Thyroid gland (tissue), 4 donors: ENCODE measurements at regions not wholly inside any gene's neighbourhood (a gene's known extent, or its start where the extent isn't known, plus 50 kb on each side); places are given as distances from the start of the nearest gene placed in this dataset.

Experiments
- CTCF ChIP-seq, 6 experiments: fragments of 200-600 bp in 3 of 6; fragments of 450-650 bp in 3 of 6; sonication (generic) in 3 of 6; IDR thresholded peaks; one replicate each; pipeline ENCODE4 v1.5.1; 2016 to 2019; ENCODE audit warnings: antibody characterized with exemption in 6 of 6, mild to moderate bottlenecking in 2 of 6, inconsistent platforms in 1 of 6, moderate library complexity in 1 of 6
- POLR2A ChIP-seq, 2 donors: fragments of 450-650 bp; IDR thresholded peaks; one replicate each; pipeline ENCODE4 v1.6.1; 2017; ENCODE audit warnings: antibody characterized with exemption in 2 of 2, mild to moderate bottlenecking in 2 of 2, moderate library complexity in 1 of 2

DNA sequence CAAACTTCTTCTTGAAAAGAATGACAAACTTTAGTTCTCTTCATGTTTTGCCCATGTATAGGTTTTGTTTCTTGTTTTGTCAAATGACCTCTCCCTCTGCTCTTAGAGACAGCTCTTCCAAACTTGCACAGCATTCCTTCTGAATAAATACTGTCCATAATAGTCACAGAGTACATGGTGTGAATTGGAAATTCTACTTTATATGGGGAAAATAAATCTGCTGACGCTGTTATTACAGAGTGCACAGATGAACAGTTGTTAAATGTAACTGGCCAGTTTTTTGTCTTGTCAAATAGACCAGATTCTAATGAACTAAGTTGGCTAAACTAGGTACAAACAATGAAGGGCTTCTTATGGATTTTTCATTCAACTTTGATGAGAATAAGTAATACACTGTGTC, 115.8 kb upstream of the DTNA start:
- TF ChIP-seq POLR2A (IDR thresholded peaks at IDR 0.05), result no peak
- TF ChIP-seq CTCF (IDR thresholded peaks at IDR 0.05), result no peak
